ENCODE measurements at regions not wholly inside any gene's neighbourhood (a gene's known extent, or its start where the extent isn't known, plus 50 kb on each side); places are given as distances from the start of the nearest gene placed in this dataset.

- TF ChIP-seq, protein P1, sequence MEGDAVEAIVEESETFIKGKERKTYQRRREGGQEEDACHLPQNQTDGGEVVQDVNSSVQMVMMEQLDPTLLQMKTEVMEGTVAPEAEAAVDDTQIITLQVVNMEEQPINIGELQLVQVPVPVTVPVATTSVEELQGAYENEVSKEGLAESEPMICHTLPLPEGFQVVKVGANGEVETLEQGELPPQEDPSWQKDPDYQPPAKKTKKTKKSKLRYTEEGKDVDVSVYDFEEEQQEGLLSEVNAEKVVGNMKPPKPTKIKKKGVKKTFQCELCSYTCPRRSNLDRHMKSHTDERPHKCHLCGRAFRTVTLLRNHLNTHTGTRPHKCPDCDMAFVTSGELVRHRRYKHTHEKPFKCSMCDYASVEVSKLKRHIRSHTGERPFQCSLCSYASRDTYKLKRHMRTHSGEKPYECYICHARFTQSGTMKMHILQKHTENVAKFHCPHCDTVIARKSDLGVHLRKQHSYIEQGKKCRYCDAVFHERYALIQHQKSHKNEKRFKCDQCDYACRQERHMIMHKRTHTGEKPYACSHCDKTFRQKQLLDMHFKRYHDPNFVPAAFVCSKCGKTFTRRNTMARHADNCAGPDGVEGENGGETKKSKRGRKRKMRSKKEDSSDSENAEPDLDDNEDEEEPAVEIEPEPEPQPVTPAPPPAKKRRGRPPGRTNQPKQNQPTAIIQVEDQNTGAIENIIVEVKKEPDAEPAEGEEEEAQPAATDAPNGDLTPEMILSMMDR (IDR thresholded peaks at IDR 0.05; ENCODE audit: low read depth, low read length) = no peak
- no peak for TF ChIP-seq EZH2phosphoT487 (IDR thresholded peaks at IDR 0.05; ENCODE audit: low read depth)
Measured at GRCh38 chr1:245091818-245092637, 62.8 kb upstream of the KIF26B start.
